ENCODE measurements at regions not wholly inside any gene's neighbourhood (a gene's known extent, or its start where the extent isn't known, plus 50 kb on each side); places are given as distances from the start of the nearest gene placed in this dataset.
A peak's percentile ranks its signal among the peaks of the same experiment; 100 is the strongest.

DNA sequence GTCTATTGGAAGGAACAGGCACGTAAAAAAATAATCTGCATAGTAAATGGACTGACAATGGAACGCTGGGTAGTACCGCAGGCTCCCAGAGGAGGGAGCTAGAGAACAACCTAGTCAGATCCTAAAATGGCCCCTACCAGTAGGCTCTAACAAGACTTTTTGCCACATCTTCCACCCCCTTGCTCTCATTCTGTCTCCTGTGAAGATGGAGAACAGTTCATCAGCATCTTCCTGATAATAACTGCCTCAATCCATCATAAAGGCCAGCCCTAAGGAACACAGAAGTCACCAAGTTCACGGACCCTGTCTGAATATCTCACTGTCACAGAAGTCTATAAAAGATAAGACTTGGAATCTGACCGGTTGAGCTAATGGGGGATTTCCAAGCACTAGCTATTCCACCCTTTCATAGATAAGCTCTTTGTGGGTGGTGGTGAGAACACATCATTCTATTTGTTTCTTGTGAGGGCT is 133.4 kb downstream of the SLC1A3 start:
- no peak overlapping the region; the same call in 1 of the 2 replicates for H2AFZ ChIP-seq
- BruUV-seq (replicated peaks) = no TSS peak
- H3K9me3 ChIP-seq (ENCODE audit: insufficient read depth, low read depth) = no peaks in the 10 kb centered on the region
- peaks cover 12% of the 10 kb centered on the region for H3K4me1 ChIP-seq (replicated peaks; ENCODE audit: insufficient read depth)
- no peaks in the 10 kb centered on the region for H3K9me2 ChIP-seq (ENCODE audit: insufficient read depth)
- peak; percentile 67 to 85 for DNase-seq
- TF ChIP-seq EZH2 (IDR thresholded peaks at IDR 0.05; ENCODE audit: low read depth) = no peak
- TF ChIP-seq, protein P1, sequence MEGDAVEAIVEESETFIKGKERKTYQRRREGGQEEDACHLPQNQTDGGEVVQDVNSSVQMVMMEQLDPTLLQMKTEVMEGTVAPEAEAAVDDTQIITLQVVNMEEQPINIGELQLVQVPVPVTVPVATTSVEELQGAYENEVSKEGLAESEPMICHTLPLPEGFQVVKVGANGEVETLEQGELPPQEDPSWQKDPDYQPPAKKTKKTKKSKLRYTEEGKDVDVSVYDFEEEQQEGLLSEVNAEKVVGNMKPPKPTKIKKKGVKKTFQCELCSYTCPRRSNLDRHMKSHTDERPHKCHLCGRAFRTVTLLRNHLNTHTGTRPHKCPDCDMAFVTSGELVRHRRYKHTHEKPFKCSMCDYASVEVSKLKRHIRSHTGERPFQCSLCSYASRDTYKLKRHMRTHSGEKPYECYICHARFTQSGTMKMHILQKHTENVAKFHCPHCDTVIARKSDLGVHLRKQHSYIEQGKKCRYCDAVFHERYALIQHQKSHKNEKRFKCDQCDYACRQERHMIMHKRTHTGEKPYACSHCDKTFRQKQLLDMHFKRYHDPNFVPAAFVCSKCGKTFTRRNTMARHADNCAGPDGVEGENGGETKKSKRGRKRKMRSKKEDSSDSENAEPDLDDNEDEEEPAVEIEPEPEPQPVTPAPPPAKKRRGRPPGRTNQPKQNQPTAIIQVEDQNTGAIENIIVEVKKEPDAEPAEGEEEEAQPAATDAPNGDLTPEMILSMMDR (conservative IDR thresholded peaks at IDR 0.05) = peak; percentile 96
- no peaks in the 10 kb centered on the region for H3K27me3 ChIP-seq (ENCODE audit: insufficient read depth, low read depth)
- CTCF ChIA-PET = interaction anchor here (0.6 to 2.0 kb wide), 8 partner anchors 8 to 1276 kb away, joined by 3 to 7 read pairs (median 6); no protein-coding TSS in a partner anchor
- no peaks in the 10 kb centered on the region for H3K36me3 ChIP-seq (ENCODE audit: low read depth)
- no peak overlapping the region for H3K4me3 ChIP-seq
- no peak overlapping the region for H3K27ac ChIP-seq
- no peaks in the 10 kb centered on the region for H3K79me2 ChIP-seq (ENCODE audit: low read depth)
- POLR2A ChIA-PET (ENCODE audit: unreplicated experiment) = interaction anchor here (0.6 kb wide), 1 partner anchor 131 kb away, joined by 3 read pairs; no protein-coding TSS in a partner anchor
- H3K4me2 ChIP-seq = 0 out of 2 replicates have a peak overlapping the region, but pooled peaks have one; percentile 8
- intact Hi-C loops (cut with micrococcal nuclease; ENCODE audit: unreplicated experiment) = loop anchor here (1.0 to 10.0 kb wide), 5 partner anchors 131 to 1455 kb away; partner anchors contain the start of genes NUP155 and WDR70
- no peaks in the 10 kb centered on the region for H4K20me1 ChIP-seq (ENCODE audit: insufficient read depth)
- peaks cover 8% of the 10 kb centered on the region for H3F3A ChIP-seq (ENCODE audit: insufficient read depth, low read depth)

- no peak overlapping the region for H2AFZ ChIP-seq
- no peaks in the 10 kb centered on the region for H3K79me2 ChIP-seq (ENCODE audit: low read depth)
- peaks cover 12% of the 10 kb centered on the region for H3K4me1 ChIP-seq (replicated peaks; ENCODE audit: insufficient read depth)
- no peak overlapping the region for H3K4me2 ChIP-seq
- TF ChIP-seq, protein P1 (conservative IDR thresholded peaks at IDR 0.05) = no peak
- TF ChIP-seq EZH2 (IDR thresholded peaks at IDR 0.05; ENCODE audit: low read depth) = no peak
- no peaks in the 10 kb centered on the region for H3K36me3 ChIP-seq (ENCODE audit: low read depth)
- H3K27ac ChIP-seq = no peak overlapping the region
- no peak overlapping the region for H3K4me3 ChIP-seq
- intact Hi-C loops (cut with micrococcal nuclease; ENCODE audit: unreplicated experiment) = loop anchor here (10.0 kb wide), 1 partner anchor 634 kb away; the partner anchor contains the start of genes NUP155 and WDR70
- H3F3A ChIP-seq (ENCODE audit: insufficient read depth, low read depth) = peaks cover 13% of the 10 kb centered on the region
- ChIA-PET CTCF (interaction anchor here (0.6 to 2.0 kb wide), 7 partner anchors 9 to 550 kb away, joined by 3 to 7 read pairs (median 5); no protein-coding TSS in a partner anchor), POLR2A (ENCODE audit: unreplicated experiment) (interaction anchor here (0.6 kb wide), 1 partner anchor 130 kb away, joined by 3 read pairs; no protein-coding TSS in a partner anchor)
- no peaks in the 10 kb centered on the region for H3K9me2 ChIP-seq (ENCODE audit: insufficient read depth)
- H3K27me3 ChIP-seq (ENCODE audit: insufficient read depth, low read depth) = no peaks in the 10 kb centered on the region
- BruUV-seq (replicated peaks) = no TSS peak
- H3K9me3 ChIP-seq (ENCODE audit: insufficient read depth, low read depth) = no peaks in the 10 kb centered on the region
- no peak for DNase-seq
- no peaks in the 10 kb centered on the region for H4K20me1 ChIP-seq (ENCODE audit: insufficient read depth)
Measured at GRCh38 chr5:36740259-36740898, 134.0 kb downstream of the SLC1A3 start.

DNA sequence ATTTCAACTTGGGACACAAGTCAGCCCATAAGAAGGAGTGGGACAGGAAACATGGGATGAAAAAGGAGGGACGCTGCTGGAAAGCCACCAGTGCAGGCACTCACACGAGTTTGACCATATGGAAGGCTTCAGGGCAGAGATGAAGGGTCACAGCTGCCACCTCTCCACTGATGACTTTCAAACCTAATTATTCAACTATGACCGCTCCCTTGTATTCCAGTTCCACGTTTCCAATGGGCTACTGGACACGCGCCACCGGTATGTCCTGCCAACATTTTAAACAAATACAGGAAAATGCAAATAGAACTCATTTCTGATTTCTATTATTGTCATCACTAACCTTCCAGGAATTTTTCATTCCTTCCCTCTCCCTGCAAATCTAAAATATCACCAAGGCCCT is 134.7 kb downstream of the SLC1A3 start:
- TF ChIP-seq, protein P1 (conservative IDR thresholded peaks at IDR 0.05) = no peak
- TF ChIP-seq EZH2 (IDR thresholded peaks at IDR 0.05; ENCODE audit: low read depth) = no peak
- no peaks in the 10 kb centered on the region for H3K9me3 ChIP-seq (ENCODE audit: insufficient read depth, low read depth)
- DNase-seq = no peak
- intact Hi-C loops (cut with micrococcal nuclease; ENCODE audit: unreplicated experiment) = loop anchor here (10.0 kb wide), 1 partner anchor 634 kb away; the partner anchor contains the start of genes NUP155 and WDR70
- CTCF ChIA-PET = interaction anchor here (1.4 kb wide), 1 partner anchor 11 kb away, joined by 6 read pairs; no protein-coding TSS in a partner anchor
- no peak overlapping the region for H3K4me3 ChIP-seq
- H2AFZ ChIP-seq = no peak overlapping the region
- H3K4me2 ChIP-seq = no peak overlapping the region
- H3K36me3 ChIP-seq (ENCODE audit: low read depth) = no peaks in the 10 kb centered on the region
- no peaks in the 10 kb centered on the region for H3K9me2 ChIP-seq (ENCODE audit: insufficient read depth)
- no peak overlapping the region for H3K27ac ChIP-seq
- H3F3A ChIP-seq (ENCODE audit: insufficient read depth, low read depth) = peaks cover 20% of the 10 kb centered on the region
- no TSS peak for BruUV-seq (replicated peaks)
- no peaks in the 10 kb centered on the region for H3K27me3 ChIP-seq (ENCODE audit: insufficient read depth, low read depth)
- no peaks in the 10 kb centered on the region for H3K79me2 ChIP-seq (ENCODE audit: low read depth)
- POLR2A ChIA-PET (ENCODE audit: unreplicated experiment) = no interaction called here
- H4K20me1 ChIP-seq (ENCODE audit: insufficient read depth) = no peaks in the 10 kb centered on the region
- H3K4me1 ChIP-seq (replicated peaks; ENCODE audit: insufficient read depth) = peaks cover 17% of the 10 kb centered on the region
